Erythroblast (primary cell): ENCODE measurements at regions not wholly inside any gene's neighbourhood (a gene's known extent, or its start where the extent isn't known, plus 50 kb on each side); places are given as distances from the start of the nearest gene placed in this dataset.

Experiments
- GATA1 ChIP-seq: IDR thresholded peaks from 2 replicates; pipeline ENCODE4 v1.6.1; 2011; ENCODE audit warnings: low read depth, mild to moderate bottlenecking, control low read depth, low read length, moderate library complexity
- POLR2A ChIP-seq: IDR thresholded peaks from 2 replicates; pipeline ENCODE4 v1.6.1; 2011; ENCODE audit warnings: mild to moderate bottlenecking, low read length

- TF ChIP-seq POLR2A (no peak), GATA1 (no peak)
Measured at GRCh38 chr2:225756198-225756597, 356.7 kb downstream of the NYAP2 start.
